HL-60 (cell line): ENCODE measurements at regions not wholly inside any gene's neighbourhood (a gene's known extent, or its start where the extent isn't known, plus 50 kb on each side); places are given as distances from the start of the nearest gene placed in this dataset.

ENCODE experiments used
- DNase-seq, 2 experiments: peaks; one replicate each; pipeline ENCODE4 v3.0.0-alpha.2; 2010 to 2020; ENCODE audit warnings: low read depth in 1 of 2, low spot score in 1 of 2
- H3K27ac ChIP-seq: fragments of 250-450 bp; sonication (Bioruptor Pico); replicated peaks from 2 replicates; pipeline ENCODE4 v1.5.1; 2020; ENCODE audit warnings: mild to moderate bottlenecking, moderate library complexity
- H3K27me3 ChIP-seq: fragments of 250-450 bp; sonication (Bioruptor Pico); 2 replicates; pipeline ENCODE4 v1.5.1; 2021; ENCODE audit warnings: mild to moderate bottlenecking, moderate library complexity; ENCODE audit not compliant: insufficient read depth, poor library complexity, severe bottlenecking
- H3K4me3 ChIP-seq: replicated peaks from 2 replicates; pipeline ENCODE4 v1.5.1; 2011; ENCODE audit warnings: mild to moderate bottlenecking, control low read depth, low read length; ENCODE audit not compliant: insufficient read depth
- GABPA ChIP-seq: IDR thresholded peaks from 2 replicates; pipeline ENCODE4 v1.6.1; 2012; ENCODE audit warnings: low read depth
- POLR2AphosphoS5 ChIP-seq: IDR thresholded peaks from 2 replicates; pipeline ENCODE4 v1.6.1; 2012; ENCODE audit warnings: low read depth
- SPI1 ChIP-seq: IDR thresholded peaks from 2 replicates; pipeline ENCODE4 v1.6.1; 2012; ENCODE audit warnings: low read depth, mild to moderate bottlenecking, borderline replicate concordance
- TF ChIP-seq, protein P1 (sequence below): IDR thresholded peaks from 2 replicates; pipeline ENCODE4 v1.6.1; 2012; ENCODE audit warnings: low read depth; ENCODE audit not compliant: insufficient replicate concordance
- TF ChIP-seq, protein P2 (sequence below): IDR thresholded peaks from one replicate; pipeline ENCODE4 v1.5.1; 2011; ENCODE audit warnings: low read length, control low read depth, inconsistent platforms; ENCODE audit not compliant: insufficient read depth

GRCh38 chr12:38484821-38485449, 168.4 kb downstream of the ALG10B start:
- Histone ChIP-seq H3K27me3 (no peaks in the 10 kb centered on the region), H3K4me3 (no peak overlapping the region), H3K27ac (no peak overlapping the region)
- TF ChIP-seq POLR2AphosphoS5 (no peak), SPI1 (no peak), GABPA (no peak)
- TF ChIP-seq, protein P1, sequence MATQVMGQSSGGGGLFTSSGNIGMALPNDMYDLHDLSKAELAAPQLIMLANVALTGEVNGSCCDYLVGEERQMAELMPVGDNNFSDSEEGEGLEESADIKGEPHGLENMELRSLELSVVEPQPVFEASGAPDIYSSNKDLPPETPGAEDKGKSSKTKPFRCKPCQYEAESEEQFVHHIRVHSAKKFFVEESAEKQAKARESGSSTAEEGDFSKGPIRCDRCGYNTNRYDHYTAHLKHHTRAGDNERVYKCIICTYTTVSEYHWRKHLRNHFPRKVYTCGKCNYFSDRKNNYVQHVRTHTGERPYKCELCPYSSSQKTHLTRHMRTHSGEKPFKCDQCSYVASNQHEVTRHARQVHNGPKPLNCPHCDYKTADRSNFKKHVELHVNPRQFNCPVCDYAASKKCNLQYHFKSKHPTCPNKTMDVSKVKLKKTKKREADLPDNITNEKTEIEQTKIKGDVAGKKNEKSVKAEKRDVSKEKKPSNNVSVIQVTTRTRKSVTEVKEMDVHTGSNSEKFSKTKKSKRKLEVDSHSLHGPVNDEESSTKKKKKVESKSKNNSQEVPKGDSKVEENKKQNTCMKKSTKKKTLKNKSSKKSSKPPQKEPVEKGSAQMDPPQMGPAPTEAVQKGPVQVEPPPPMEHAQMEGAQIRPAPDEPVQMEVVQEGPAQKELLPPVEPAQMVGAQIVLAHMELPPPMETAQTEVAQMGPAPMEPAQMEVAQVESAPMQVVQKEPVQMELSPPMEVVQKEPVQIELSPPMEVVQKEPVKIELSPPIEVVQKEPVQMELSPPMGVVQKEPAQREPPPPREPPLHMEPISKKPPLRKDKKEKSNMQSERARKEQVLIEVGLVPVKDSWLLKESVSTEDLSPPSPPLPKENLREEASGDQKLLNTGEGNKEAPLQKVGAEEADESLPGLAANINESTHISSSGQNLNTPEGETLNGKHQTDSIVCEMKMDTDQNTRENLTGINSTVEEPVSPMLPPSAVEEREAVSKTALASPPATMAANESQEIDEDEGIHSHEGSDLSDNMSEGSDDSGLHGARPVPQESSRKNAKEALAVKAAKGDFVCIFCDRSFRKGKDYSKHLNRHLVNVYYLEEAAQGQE, result no peak
- TF ChIP-seq, protein P2, sequence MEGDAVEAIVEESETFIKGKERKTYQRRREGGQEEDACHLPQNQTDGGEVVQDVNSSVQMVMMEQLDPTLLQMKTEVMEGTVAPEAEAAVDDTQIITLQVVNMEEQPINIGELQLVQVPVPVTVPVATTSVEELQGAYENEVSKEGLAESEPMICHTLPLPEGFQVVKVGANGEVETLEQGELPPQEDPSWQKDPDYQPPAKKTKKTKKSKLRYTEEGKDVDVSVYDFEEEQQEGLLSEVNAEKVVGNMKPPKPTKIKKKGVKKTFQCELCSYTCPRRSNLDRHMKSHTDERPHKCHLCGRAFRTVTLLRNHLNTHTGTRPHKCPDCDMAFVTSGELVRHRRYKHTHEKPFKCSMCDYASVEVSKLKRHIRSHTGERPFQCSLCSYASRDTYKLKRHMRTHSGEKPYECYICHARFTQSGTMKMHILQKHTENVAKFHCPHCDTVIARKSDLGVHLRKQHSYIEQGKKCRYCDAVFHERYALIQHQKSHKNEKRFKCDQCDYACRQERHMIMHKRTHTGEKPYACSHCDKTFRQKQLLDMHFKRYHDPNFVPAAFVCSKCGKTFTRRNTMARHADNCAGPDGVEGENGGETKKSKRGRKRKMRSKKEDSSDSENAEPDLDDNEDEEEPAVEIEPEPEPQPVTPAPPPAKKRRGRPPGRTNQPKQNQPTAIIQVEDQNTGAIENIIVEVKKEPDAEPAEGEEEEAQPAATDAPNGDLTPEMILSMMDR, result no peak
- DNase-seq, result no peak

DNA sequence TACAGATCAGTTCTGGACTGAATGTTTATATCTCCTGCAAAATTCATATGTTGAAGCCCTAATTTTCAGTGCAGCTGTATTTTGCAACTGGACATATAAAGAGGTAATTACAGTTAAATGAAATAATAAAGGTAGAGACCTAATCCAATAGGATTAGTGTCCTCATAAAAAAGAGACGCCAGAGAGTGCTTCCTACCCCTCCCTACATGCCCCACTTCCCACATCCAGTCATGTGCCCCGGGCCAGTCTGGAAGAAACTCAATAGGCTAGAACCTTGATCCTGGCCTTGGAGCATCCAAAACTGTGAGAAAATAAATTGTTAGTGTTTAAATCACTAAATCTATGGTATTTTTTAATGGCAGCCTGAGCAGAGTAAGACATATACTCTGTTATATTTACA, 172.3 kb downstream of the ALG10B start:
- Histone ChIP-seq H3K27ac (no peak overlapping the region), H3K4me3 (no peak overlapping the region), H3K27me3 (no peaks in the 10 kb centered on the region)
- DNase-seq, result no peak
- TF ChIP-seq, protein P2, result no peak
- TF ChIP-seq, protein P1, result no peak
- TF ChIP-seq SPI1, result no peak
- TF ChIP-seq GABPA, result no peak
- no peak for TF ChIP-seq POLR2AphosphoS5

- Histone ChIP-seq H3K27me3 (no peaks in the 10 kb centered on the region), H3K27ac (no peak overlapping the region), H3K4me3 (no peak overlapping the region)
- no peak for DNase-seq
- TF ChIP-seq, protein P1, result no peak
- no peak for TF ChIP-seq SPI1
- TF ChIP-seq, protein P2, result no peak
- no peak for TF ChIP-seq GABPA
- TF ChIP-seq POLR2AphosphoS5, result no peak
These were observed 173.5 kb downstream of the ALG10B start for GRCh38 chr12:38490073-38490472.
